K562 (cell line): ENCODE measurements at regions not wholly inside any gene's neighbourhood (a gene's known extent, or its start where the extent isn't known, plus 50 kb on each side); places are given as distances from the start of the nearest gene placed in this dataset.

ENCODE experiments used
- ATF6 ChIP-seq: sonication (generic); formaldehyde crosslinking; IDR thresholded peaks from 2 replicates; pipeline ENCODE4 v1.4.0; 2020; ENCODE audit warnings: mild to moderate bottlenecking, missing genetic modification reagents
- CBFA2T2 ChIP-seq: fragments of 450-650 bp; conservative IDR thresholded peaks from 2 replicates; pipeline ENCODE4 v1.6.1; 2017; ENCODE audit warnings: mild to moderate bottlenecking
- GTF3C2 ChIP-seq: IDR thresholded peaks from 3 replicates; pipeline ENCODE4 v1.6.1; 2011; ENCODE audit warnings: borderline replicate concordance, mild to moderate bottlenecking, moderate library complexity; ENCODE audit not compliant: insufficient read length; ENCODE audit errors: extremely low read depth
- HMG20B ChIP-seq: fragments of 250-450 bp; sonication (Bioruptor Pico); IDR thresholded peaks from 2 replicates; pipeline ENCODE4 v1.5.0; 2021; ENCODE audit warnings: mild to moderate bottlenecking
- LCOR ChIP-seq: sonication (generic); formaldehyde crosslinking; IDR thresholded peaks from 2 replicates; pipeline ENCODE4 v1.8.0; 2022; ENCODE audit warnings: mild to moderate bottlenecking, missing genetic modification reagents
- MED1 ChIP-seq: sonication (generic); formaldehyde crosslinking; IDR thresholded peaks from 2 replicates; pipeline ENCODE4 v1.8.1; 2023; ENCODE audit warnings: missing genetic modification reagents, borderline replicate concordance
- NFXL1 ChIP-seq: fragments of 450-650 bp; formaldehyde crosslinking; IDR thresholded peaks from 2 replicates; pipeline ENCODE4 v1.4.0; 2021; ENCODE audit warnings: mild to moderate bottlenecking
- NR3C1 ChIP-seq: sonication (generic); formaldehyde crosslinking; IDR thresholded peaks from 2 replicates; pipeline ENCODE4 v1.8.1; 2022; ENCODE audit warnings: missing genetic modification reagents
- OTX1 ChIP-seq: fragments of 450-650 bp; formaldehyde crosslinking; IDR thresholded peaks from 2 replicates; pipeline ENCODE4 v1.4.0; 2022; ENCODE audit warnings: mild to moderate bottlenecking
- PBX2 ChIP-seq, 2 experiments: IDR thresholded peaks in 1 of 2; conservative IDR thresholded peaks in 1 of 2; 2 replicates each; pipeline ENCODE4 v1.6.1; 2016; ENCODE audit warnings: low read depth in 2 of 2, mild to moderate bottlenecking in 1 of 2, missing compliant biosample characterization in 1 of 2, missing genetic modification characterization in 1 of 2, moderate library complexity in 1 of 2
- PHB ChIP-seq: fragments of 250-450 bp; sonication (Bioruptor Pico); IDR thresholded peaks from 2 replicates; pipeline ENCODE4 v1.5.0; 2021
- PTTG1 ChIP-seq: fragments of 450-650 bp; IDR thresholded peaks from 2 replicates; pipeline ENCODE4 v1.6.1; 2016; ENCODE audit warnings: low read depth, mild to moderate bottlenecking, missing genetic modification characterization, missing compliant biosample characterization
- RFX7 ChIP-seq: fragments of 250-450 bp; sonication (Bioruptor Pico); IDR thresholded peaks from 2 replicates; pipeline ENCODE4 v1.5.1; 2021; ENCODE audit warnings: mild to moderate bottlenecking
- SIN3A ChIP-seq, 2 experiments: fragments of 150-350 bp in 1 of 2; IDR thresholded peaks; 2 replicates each; pipeline ENCODE4 v1.6.1; 2011 to 2016; ENCODE audit warnings: borderline replicate concordance in 2 of 2, low read depth in 2 of 2, low read length in 2 of 2, mild to moderate bottlenecking in 2 of 2, moderate library complexity in 2 of 2; ENCODE audit not compliant: control insufficient read depth in 1 of 2
- SRF ChIP-seq, 2 experiments: fragments of 250-450, 450-650 bp in 1 of 2; sonication (Bioruptor Pico) in 1 of 2; sonication (generic) in 1 of 2; formaldehyde crosslinking; IDR thresholded peaks; 2 replicates each; pipeline versions ENCODE4 v1.5.0 to v1.5.1; 2020 to 2022; ENCODE audit warnings: mild to moderate bottlenecking in 1 of 2, missing genetic modification reagents in 1 of 2
- SUPT5H ChIP-seq: fragments of 450-650 bp; IDR thresholded peaks from 2 replicates; pipeline ENCODE4 v1.6.1; 2016
- TAF9B ChIP-seq: fragments of 450-650 bp; IDR thresholded peaks from 2 replicates; pipeline ENCODE4 v1.6.1; 2018; ENCODE audit warnings: mild to moderate bottlenecking; ENCODE audit not compliant: partially characterized antibody
- ZFX ChIP-seq: sonication (generic); formaldehyde crosslinking; IDR thresholded peaks from 2 replicates; pipeline ENCODE4 v1.8.0; 2022; ENCODE audit warnings: mild to moderate bottlenecking, missing genetic modification reagents, moderate library complexity
- ZNF589 ChIP-seq: fragments of 200-800 bp; sonication (Bioruptor generic); IDR thresholded peaks from 2 replicates; pipeline ENCODE4 v1.6.1; 2016; ENCODE audit warnings: low read depth, missing genetic modification characterization, missing compliant biosample characterization
- ZNF639 ChIP-seq, 2 experiments: fragments of 200-800 bp in 1 of 2; sonication (Bioruptor generic) in 1 of 2; sonication (generic) in 1 of 2; formaldehyde crosslinking in 1 of 2; IDR thresholded peaks in 1 of 2; conservative IDR thresholded peaks in 1 of 2; 2 replicates each; pipeline versions ENCODE4 v1.5.0 to v1.6.1; 2016 to 2020; ENCODE audit warnings: missing compliant biosample characterization in 1 of 2, missing genetic modification characterization in 1 of 2, missing genetic modification reagents in 1 of 2

- no peak for TF ChIP-seq MED1 (CRISPR knock-in tag)
- no peak for TF ChIP-seq OTX1 (CRISPR knock-in tag)
- TF ChIP-seq ZNF639 (CRISPR knock-in tag; conservative IDR thresholded peaks at IDR 0.05 in 1 of 2, IDR thresholded peaks at IDR 0.05 in 1 of 2) = 0 out of 4 replicates have a peak, but pooled peaks of 1 of the 2 experiments have one; percentile 21
- no peak for TF ChIP-seq NR3C1 (CRISPR knock-in tag)
- no peak for TF ChIP-seq ATF6 (CRISPR knock-in tag)
- 0 out of 2 replicates have a peak, but pooled peaks have one; percentile 19 for TF ChIP-seq ZNF589 (CRISPR knock-in tag)
- TF ChIP-seq HMG20B (CRISPR knock-in tag) = no peak
- TF ChIP-seq RFX7 (CRISPR knock-in tag) = no peak
- TF ChIP-seq PTTG1 (tag) = no peak
- no peak for TF ChIP-seq LCOR (CRISPR knock-in tag)
- no peak for TF ChIP-seq ZFX (CRISPR knock-in tag)
- TF ChIP-seq PHB (CRISPR knock-in tag) = no peak
- no peak for TF ChIP-seq NFXL1 (CRISPR knock-in tag)
- no peak for TF ChIP-seq GTF3C2
- no peak for TF ChIP-seq SIN3A (IDR thresholded peaks at IDR 0.05; ENCODE audit: borderline replicate concordance in 2 of 2, control insufficient read depth in 1 of 2, low read depth in 2 of 2, low read length in 2 of 2)
- no peak for TF ChIP-seq TAF9B
- TF ChIP-seq SUPT5H = no peak
- peak; percentile 30; the same call in 1 of the 2 replicates for TF ChIP-seq CBFA2T2
- no peak for TF ChIP-seq SRF (CRISPR knock-in tag; IDR thresholded peaks at IDR 0.05)
- no peak for TF ChIP-seq PBX2 (CRISPR knock-in tag; IDR thresholded peaks at IDR 0.05; ENCODE audit: low read depth)
- no peak for TF ChIP-seq PBX2 (tag; conservative IDR thresholded peaks at IDR 0.05; ENCODE audit: low read depth)
These were observed 214.5 kb upstream of the HES1 start (continued) for GRCh38 chr3:193921465-193921864.
